ENCODE measurements at regions not wholly inside any gene's neighbourhood (a gene's known extent, or its start where the extent isn't known, plus 50 kb on each side); places are given as distances from the start of the nearest gene placed in this dataset.

GRCh38 chr17:77869665-77870132, 88.8 kb upstream of the TNRC6C start:
- no peaks in the 10 kb centered on the region for H3K9me3 ChIP-seq (ENCODE audit: low read length)
- H3K27me3 ChIP-seq (ENCODE audit: control insufficient read depth in 1 of 2, insufficient read depth in 2 of 2, low read length in 2 of 2): no peaks in the 10 kb centered on the region
- no peak overlapping the region for H3K4me3 ChIP-seq (ENCODE audit: low read depth in 1 of 2, low read length in 2 of 2)
- H3K4me1 ChIP-seq (ENCODE audit: insufficient read depth, low read length): peaks cover 11% of the 10 kb centered on the region
- H3K36me3 ChIP-seq (ENCODE audit: insufficient read depth, low read length): no peaks in the 10 kb centered on the region
- H3K9ac ChIP-seq (ENCODE audit: low read length): no peak overlapping the region
- no peak overlapping the region for H3K27ac ChIP-seq (ENCODE audit: low read depth, low read length)

GRCh38 chr17:77872199-77872598, 86.3 kb upstream of the TNRC6C start:
- no peak overlapping the region for H3K9ac ChIP-seq (ENCODE audit: low read length)
- H3K4me3 ChIP-seq (ENCODE audit: low read depth in 1 of 2, low read length in 2 of 2): no peak overlapping the region
- no peaks in the 10 kb centered on the region for H3K9me3 ChIP-seq (ENCODE audit: low read length)
- no peaks in the 10 kb centered on the region for H3K36me3 ChIP-seq (ENCODE audit: insufficient read depth, low read length)
- peaks cover 11% of the 10 kb centered on the region for H3K4me1 ChIP-seq (ENCODE audit: insufficient read depth, low read length)
- no peak overlapping the region for H3K27ac ChIP-seq (ENCODE audit: low read depth, low read length)
- H3K27me3 ChIP-seq (ENCODE audit: control insufficient read depth in 1 of 2, insufficient read depth in 2 of 2, low read length in 2 of 2): no peaks in the 10 kb centered on the region

- Histone ChIP-seq H3K27ac (ENCODE audit: low read depth, low read length) (no peak overlapping the region), H3K4me3 (ENCODE audit: low read depth in 1 of 2, low read length in 2 of 2) (no peak overlapping the region), H3K4me1 (ENCODE audit: insufficient read depth, low read length) (peaks cover 11% of the 10 kb centered on the region), H3K36me3 (ENCODE audit: insufficient read depth, low read length) (no peaks in the 10 kb centered on the region), H3K9me3 (ENCODE audit: low read length) (no peaks in the 10 kb centered on the region), H3K27me3 (ENCODE audit: control insufficient read depth in 1 of 2, insufficient read depth in 2 of 2, low read length in 2 of 2) (no peaks in the 10 kb centered on the region), H3K9ac (ENCODE audit: low read length) (no peak overlapping the region)
These were observed 85.6 kb upstream of the TNRC6C start for GRCh38 chr17:77872714-77873499.

- H3K9me3 ChIP-seq (ENCODE audit: low read length): no peaks in the 10 kb centered on the region
- H3K4me1 ChIP-seq (ENCODE audit: insufficient read depth, low read length): peaks cover 11% of the 10 kb centered on the region
- no peaks in the 10 kb centered on the region for H3K27me3 ChIP-seq (ENCODE audit: control insufficient read depth in 1 of 2, insufficient read depth in 2 of 2, low read length in 2 of 2)
- no peaks in the 10 kb centered on the region for H3K36me3 ChIP-seq (ENCODE audit: insufficient read depth, low read length)
- H3K4me3 ChIP-seq (ENCODE audit: low read depth in 1 of 2, low read length in 2 of 2): no peak overlapping the region
- no peak overlapping the region for H3K9ac ChIP-seq (ENCODE audit: low read length)
- no peak overlapping the region for H3K27ac ChIP-seq (ENCODE audit: low read depth, low read length)
These were observed 84.8 kb upstream of the TNRC6C start for GRCh38 chr17:77873500-77874302.

GRCh38 chr17:77874303-77875050, 84.0 kb upstream of the TNRC6C start:
- H3K4me1 ChIP-seq (ENCODE audit: insufficient read depth, low read length): peaks cover 6% of the 10 kb centered on the region
- H3K36me3 ChIP-seq (ENCODE audit: insufficient read depth, low read length): no peaks in the 10 kb centered on the region
- H3K27me3 ChIP-seq (ENCODE audit: control insufficient read depth in 1 of 2, insufficient read depth in 2 of 2, low read length in 2 of 2): no peaks in the 10 kb centered on the region
- H3K27ac ChIP-seq (ENCODE audit: low read depth, low read length): no peak overlapping the region
- H3K4me3 ChIP-seq (ENCODE audit: low read depth in 1 of 2, low read length in 2 of 2): no peak overlapping the region
- no peak overlapping the region for H3K9ac ChIP-seq (ENCODE audit: low read length)
- H3K9me3 ChIP-seq (ENCODE audit: low read length): no peaks in the 10 kb centered on the region

GRCh38 chr17:77875051-77875780, 83.3 kb upstream of the TNRC6C start:
- H3K9me3 ChIP-seq (ENCODE audit: low read length): no peaks in the 10 kb centered on the region
- no peaks in the 10 kb centered on the region for H3K36me3 ChIP-seq (ENCODE audit: insufficient read depth, low read length)
- no peaks in the 10 kb centered on the region for H3K27me3 ChIP-seq (ENCODE audit: control insufficient read depth in 1 of 2, insufficient read depth in 2 of 2, low read length in 2 of 2)
- no peak overlapping the region for H3K4me3 ChIP-seq (ENCODE audit: low read depth in 1 of 2, low read length in 2 of 2)
- no peak overlapping the region for H3K9ac ChIP-seq (ENCODE audit: low read length)
- H3K27ac ChIP-seq (ENCODE audit: low read depth, low read length): no peak overlapping the region
- H3K4me1 ChIP-seq (ENCODE audit: insufficient read depth, low read length): no peaks in the 10 kb centered on the region

- Histone ChIP-seq H3K27ac (ENCODE audit: low read depth, low read length) (no peak overlapping the region), H3K4me3 (ENCODE audit: low read depth in 1 of 2, low read length in 2 of 2) (no peak overlapping the region), H3K27me3 (ENCODE audit: control insufficient read depth in 1 of 2, insufficient read depth in 2 of 2, low read length in 2 of 2) (no peaks in the 10 kb centered on the region), H3K9ac (ENCODE audit: low read length) (no peak overlapping the region), H3K36me3 (ENCODE audit: insufficient read depth, low read length) (no peaks in the 10 kb centered on the region), H3K4me1 (ENCODE audit: insufficient read depth, low read length) (peaks cover 6% of the 10 kb centered on the region), H3K9me3 (ENCODE audit: low read length) (no peaks in the 10 kb centered on the region)
These were observed 82.5 kb upstream of the TNRC6C start for GRCh38 chr17:77875881-77876509.

GRCh38 chr17:77877036-77877435, 81.5 kb upstream of the TNRC6C start:
- no peaks in the 10 kb centered on the region for H3K27me3 ChIP-seq (ENCODE audit: control insufficient read depth in 1 of 2, insufficient read depth in 2 of 2, low read length in 2 of 2)
- no peak overlapping the region for H3K27ac ChIP-seq (ENCODE audit: low read depth, low read length)
- no peaks in the 10 kb centered on the region for H3K36me3 ChIP-seq (ENCODE audit: insufficient read depth, low read length)
- peaks cover 16% of the 10 kb centered on the region for H3K4me1 ChIP-seq (ENCODE audit: insufficient read depth, low read length)
- no peaks in the 10 kb centered on the region for H3K9me3 ChIP-seq (ENCODE audit: low read length)
- no peak overlapping the region for H3K9ac ChIP-seq (ENCODE audit: low read length)
- no peak overlapping the region for H3K4me3 ChIP-seq (ENCODE audit: low read depth in 1 of 2, low read length in 2 of 2)

- Histone ChIP-seq H3K27me3 (ENCODE audit: control insufficient read depth in 1 of 2, insufficient read depth in 2 of 2, low read length in 2 of 2) (no peaks in the 10 kb centered on the region), H3K27ac (ENCODE audit: low read depth, low read length) (no peak overlapping the region), H3K36me3 (ENCODE audit: insufficient read depth, low read length) (no peaks in the 10 kb centered on the region), H3K4me3 (ENCODE audit: low read depth in 1 of 2, low read length in 2 of 2) (no peak overlapping the region), H3K9ac (ENCODE audit: low read length) (no peak overlapping the region), H3K4me1 (ENCODE audit: insufficient read depth, low read length) (peaks cover 24% of the 10 kb centered on the region), H3K9me3 (ENCODE audit: low read length) (no peaks in the 10 kb centered on the region)
These were observed 80.7 kb upstream of the TNRC6C start for GRCh38 chr17:77877646-77878355.

- peaks cover 29% of the 10 kb centered on the region for H3K4me1 ChIP-seq (ENCODE audit: insufficient read depth, low read length)
- no peak overlapping the region for H3K4me3 ChIP-seq (ENCODE audit: low read depth in 1 of 2, low read length in 2 of 2)
- H3K9ac ChIP-seq (ENCODE audit: low read length): no peak overlapping the region
- no peaks in the 10 kb centered on the region for H3K36me3 ChIP-seq (ENCODE audit: insufficient read depth, low read length)
- H3K27me3 ChIP-seq (ENCODE audit: control insufficient read depth in 1 of 2, insufficient read depth in 2 of 2, low read length in 2 of 2): no peaks in the 10 kb centered on the region
- no peaks in the 10 kb centered on the region for H3K9me3 ChIP-seq (ENCODE audit: low read length)
- no peak overlapping the region for H3K27ac ChIP-seq (ENCODE audit: low read depth, low read length)
These were observed 79.1 kb upstream of the TNRC6C start for GRCh38 chr17:77879226-77879895.

All from muscle layer of colon (tissue), 2 donors.